Islet precursor cell (in vitro differentiated cells): ENCODE measurements at regions not wholly inside any gene's neighbourhood (a gene's known extent, or its start where the extent isn't known, plus 50 kb on each side); places are given as distances from the start of the nearest gene placed in this dataset.
"Not testable (repeated sequence)": the region's sequence is repeated elsewhere in the genome, so short reads cannot be mapped to it uniquely, and the experiment has no call there.

Experiments used
- DNase-seq: peaks from one replicate; pipeline ENCODE4 v3.0.0-alpha.2; 2018

DNA sequence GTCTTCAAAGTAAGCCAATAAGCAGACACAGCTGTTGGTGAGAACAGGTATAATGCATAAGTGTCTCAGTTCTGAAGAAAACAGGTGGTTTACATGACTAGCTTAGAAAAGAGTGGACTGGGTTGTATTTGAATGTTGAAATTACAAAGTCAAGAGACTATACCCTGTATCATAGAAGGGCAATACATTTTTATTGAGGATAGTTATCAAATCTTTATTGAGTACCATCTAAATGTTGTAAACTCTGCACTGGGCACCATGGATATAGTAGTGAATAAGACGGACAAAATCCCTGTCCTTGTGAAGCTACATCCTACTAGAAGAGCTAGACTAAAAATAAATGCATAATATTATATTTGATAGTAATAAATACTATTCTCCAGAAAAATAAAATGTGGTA lies 88.5 kb upstream of the CDC42EP3 start:
- not testable (repeated sequence) for DNase-seq

DNA sequence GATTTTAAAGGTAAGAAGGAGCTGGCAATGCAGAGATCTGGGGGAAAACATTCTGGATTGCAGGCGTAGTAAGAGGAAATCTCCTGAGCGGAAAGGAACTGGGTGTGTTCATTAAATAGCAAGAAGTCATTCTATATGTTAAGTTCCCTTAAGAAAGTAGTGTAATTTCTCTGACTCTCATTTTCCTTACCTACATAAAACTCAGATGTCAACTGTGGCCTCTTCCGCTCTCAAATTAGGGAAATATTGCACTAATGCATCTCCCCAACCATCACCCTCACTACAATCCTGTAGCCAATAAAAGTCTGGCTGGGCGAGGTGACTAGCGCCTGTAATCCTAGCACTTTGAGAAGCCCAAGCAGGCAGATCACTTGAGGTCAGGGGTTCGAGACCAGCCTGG lies 89.0 kb upstream of the CDC42EP3 start:
- no peak for DNase-seq

DNA sequence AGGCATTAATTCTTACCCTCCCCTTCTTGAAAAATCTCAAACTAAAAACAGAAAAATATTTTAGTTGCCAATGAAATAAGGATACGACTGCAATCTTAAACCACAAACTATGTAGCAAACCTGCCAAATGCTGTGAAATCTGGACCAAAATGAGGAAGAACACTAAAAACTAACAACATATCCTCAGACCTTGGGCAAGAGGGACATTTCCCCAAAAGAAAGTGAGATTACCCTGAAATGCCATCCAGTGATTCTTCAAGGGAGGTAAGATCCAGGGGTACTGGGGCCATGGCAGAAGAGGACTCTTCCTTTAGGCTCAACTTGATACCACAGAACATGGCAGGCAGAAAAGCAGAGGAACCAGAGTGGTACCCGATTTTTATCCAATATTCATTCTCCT lies 90.8 kb upstream of the CDC42EP3 start:
- not testable (repeated sequence) for DNase-seq

DNA sequence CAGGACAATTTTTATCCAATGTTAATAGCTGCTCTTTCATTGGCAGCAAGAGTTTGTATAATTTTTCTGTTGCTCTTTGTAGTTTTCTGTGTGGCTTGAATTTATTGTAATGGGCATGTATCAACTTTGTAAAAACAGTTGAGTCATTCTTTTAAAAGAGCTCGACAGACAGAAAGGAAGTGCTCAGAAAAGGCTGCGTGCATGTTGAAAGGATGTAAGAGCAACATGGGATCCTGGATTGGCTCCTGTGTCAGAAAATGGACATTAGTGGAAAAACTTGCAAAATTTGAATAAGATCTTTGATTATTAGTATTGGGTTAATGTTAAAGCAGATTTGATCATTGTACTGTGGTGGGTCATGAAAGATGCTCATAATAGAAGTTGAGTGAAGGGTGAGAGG lies 93.3 kb upstream of the CDC42EP3 start:
- DNase-seq, result no peak

DNA sequence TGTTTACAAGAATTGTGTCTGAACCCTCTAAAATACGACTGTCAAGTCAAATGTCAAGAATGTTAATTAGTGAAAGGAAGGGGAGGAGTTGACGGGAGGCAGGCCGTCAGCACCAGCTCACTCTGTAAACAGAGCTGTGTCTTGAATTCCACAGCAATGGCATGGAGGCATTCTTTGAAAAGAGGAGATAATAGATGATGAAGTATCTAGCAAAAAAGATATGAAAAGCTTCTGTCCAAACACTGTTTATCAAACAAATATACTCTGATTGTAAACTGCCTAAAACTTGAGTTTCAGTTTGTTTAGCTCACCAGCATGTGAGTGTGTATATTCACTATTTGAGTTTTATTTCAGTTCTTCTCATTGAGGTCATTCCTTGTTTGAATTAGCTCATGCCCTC lies 94.7 kb upstream of the CDC42EP3 start:
- peak; percentile 81 for DNase-seq

GRCh38 chr2:37767046-37767445 lies 95.6 kb upstream of the CDC42EP3 start:
- no peak for DNase-seq

DNA sequence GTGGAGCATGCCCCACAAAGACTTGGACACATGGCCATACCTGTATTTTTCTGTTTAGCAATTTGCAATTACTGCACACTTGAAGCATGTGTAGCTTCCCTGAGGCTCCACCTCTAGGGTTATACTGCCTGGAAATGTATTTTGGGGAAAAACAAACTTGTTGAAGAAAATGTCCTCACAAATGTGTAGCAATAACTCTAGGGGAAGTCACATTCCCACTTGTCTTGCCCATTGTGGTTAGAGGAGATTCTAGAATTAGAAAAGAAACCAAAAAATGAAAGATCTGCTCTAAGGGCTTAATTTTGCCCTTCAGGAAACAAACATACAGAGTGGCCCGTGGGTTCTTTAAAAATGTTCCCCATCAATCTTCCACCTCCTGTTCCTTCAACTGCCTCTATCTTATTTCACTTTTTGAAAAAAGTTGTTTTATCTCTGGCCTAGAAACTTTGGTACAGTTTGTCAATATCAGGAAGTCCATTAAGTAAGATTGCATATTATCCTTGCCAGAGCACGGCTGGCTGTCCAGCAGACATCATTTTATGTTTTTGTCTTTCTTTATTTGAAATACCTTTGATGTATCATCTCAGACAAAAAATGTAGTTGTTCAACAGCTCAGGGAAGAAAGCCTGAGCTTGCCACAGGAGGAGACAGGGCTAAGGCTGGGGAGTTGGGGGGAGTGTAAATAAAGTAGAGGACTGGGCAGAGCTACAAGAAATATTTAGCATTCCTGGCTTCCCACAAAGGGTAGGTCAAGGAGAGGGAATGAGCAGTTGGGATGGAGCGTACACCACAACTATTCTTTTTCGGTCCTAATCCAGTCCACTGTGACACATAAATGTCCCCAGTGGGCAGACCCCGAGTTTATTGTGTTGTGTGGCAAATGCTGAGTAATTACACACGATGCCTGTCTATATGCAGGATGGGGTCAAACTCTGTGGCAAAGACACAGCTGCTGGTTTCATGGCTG lies 96.8 kb upstream of the CDC42EP3 start:
- DNase-seq, result peak; percentile 90

DNA sequence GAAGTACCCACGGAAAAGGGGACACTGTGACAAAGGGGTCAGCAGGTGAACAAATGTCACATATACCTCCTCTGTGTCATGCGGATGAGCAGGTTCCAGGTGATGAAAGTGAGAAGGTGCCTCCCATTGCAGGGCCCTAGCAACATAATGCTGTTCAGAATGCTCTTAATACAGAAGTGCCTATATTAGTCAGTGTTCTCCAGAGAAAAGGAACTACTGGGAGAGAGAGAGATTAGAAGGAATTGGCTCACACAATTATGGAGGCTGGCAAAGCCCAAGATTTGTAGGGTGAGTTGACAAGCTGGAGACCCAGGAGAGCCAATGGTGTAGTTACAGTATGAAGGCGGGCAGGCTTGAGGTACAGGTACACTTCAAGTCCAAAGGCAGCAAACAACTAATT lies 98.1 kb upstream of the CDC42EP3 start:
- DNase-seq, result no peak

DNA sequence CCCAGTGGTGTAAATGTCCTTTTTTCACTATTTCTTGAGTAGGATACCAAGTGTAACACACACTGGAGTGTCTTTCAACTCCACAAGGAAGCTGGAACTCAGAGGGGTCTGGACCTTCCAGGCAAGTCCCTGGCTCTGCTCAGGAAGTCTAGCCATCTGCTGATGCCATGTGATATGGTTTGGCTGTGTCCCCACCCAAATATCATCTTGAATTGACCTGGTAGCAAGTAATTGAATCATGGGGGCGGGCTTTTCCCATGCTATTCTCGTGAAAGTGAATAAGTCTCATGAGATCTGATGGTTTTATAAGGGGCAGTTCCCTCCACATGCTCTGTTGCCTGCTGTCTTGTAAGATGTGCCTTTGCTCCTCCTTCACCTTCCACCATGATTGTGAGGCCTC lies 99.4 kb upstream of the CDC42EP3 start:
- DNase-seq, result no peak

GRCh38 chr2:37771600-37772088 lies 100.2 kb upstream of the CDC42EP3 start:
- DNase-seq, result no peak

DNA sequence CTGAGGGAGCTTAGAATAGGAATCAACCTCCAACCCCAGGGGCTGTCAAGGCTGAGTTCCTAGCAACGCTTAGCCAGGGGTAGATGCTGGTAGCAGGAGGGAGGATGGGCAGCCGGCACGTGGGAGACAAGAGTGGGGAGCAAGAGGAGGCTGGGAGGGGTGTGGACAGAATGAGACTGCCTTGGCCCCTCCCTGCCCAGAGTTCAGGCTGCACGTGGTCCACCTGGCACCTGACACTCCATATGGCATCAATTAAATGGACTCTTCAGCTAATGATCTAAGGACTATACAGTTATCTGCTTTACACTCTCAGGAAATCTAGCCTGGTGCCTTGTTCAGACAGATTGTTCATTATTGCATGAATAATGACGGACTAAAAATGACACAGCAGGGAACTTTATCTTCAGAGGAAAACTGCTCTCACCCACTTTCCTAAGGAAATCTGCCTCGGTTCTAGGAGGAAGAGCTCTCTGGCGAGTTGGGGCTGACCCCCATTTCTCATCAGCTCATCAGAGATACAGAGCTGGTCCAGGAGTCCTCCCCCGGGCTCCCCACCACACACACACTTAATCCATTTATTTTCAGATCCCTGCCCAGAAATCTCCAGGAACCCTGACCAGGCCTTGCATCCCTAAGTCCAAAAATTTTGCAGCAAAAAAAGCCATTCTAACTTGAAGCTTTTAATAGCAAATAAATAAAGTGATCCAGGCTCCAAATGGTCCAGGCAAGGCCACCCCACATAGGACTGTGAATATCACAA lies 102.1 kb upstream of the CDC42EP3 start:
- peak; percentile 12 for DNase-seq

DNA sequence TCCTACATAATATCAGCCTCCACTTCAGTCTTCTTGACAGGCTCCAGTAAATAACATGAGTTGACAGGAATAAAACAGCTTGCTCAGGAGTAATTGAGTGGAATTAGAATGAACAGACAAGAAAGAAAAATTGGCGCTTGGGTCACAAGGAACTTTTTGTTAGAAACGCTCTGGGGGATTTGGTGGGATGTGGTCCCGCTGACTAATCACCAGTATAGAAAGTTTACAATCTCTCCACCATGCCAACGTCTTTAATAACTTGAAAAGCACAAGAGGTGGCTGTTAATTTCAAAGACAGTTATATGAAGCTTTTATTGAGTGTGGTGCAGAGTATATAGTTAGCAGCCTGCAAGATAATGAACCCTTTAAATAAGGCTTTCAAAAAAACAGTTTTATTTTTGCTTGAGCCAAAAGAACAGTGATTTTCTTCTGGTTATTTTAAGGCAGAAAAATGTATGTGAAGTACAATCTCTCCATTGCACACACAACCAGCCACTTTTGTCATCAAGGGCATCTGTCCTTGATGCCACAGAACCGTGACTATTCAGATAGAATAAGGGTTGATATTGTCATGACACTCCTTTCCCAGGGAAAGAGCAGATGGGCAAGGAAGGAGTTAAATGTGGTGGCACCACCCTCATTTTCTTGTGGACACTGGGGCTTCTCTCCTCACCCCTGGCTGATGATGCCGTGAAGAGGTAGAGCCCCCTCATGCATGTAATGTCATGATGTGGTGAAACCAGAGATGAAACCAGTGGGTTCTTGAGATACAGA lies 102.9 kb upstream of the CDC42EP3 start:
- not testable (repeated sequence) for DNase-seq

DNA sequence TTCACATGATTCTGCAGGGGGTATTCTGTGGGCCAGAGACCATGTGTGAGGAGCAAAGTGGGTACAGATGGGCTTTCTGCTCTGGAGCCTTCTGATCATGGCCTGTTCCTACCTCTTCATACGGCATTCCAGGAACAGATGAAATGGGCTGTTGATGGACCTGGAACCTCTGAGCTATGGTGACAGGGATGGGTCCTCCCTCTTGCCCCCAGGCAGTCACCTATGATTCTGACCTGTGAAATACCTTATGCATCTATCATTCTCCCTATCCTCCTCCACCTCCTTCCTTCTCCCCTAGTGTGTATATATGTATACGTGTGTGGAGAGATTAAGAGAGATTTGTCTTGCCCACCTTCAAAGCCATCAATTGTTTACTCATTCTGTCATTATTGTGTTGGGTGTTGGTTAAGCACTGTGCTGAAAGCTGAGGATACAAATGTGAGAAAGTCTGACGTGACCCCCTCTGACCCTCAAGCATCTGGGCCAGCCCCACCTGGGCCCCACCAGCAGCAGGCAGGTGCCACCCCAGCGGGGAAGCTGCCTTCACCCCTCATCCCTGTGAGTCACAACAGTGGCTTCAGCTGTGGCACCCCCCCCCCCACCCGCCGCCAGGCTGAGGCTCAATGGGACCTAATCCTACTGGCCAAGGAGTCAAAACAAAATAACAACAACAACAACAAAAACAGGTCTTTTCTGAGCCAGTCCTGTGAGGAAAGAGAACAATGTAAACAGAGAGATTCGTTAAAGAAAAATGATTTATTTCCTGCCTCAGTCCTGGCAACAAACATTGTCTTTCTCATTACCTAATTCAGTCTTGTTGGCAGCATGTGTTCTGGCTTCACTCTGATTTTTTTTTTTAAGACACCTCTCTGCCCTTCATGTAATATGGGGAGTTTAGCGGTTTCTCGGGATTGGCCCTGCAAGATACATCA lies 103.8 kb upstream of the CDC42EP3 start:
- no peak for DNase-seq

GRCh38 chr2:37775908-37776250 lies 104.4 kb upstream of the CDC42EP3 start:
- peak; percentile 88 for DNase-seq

DNA sequence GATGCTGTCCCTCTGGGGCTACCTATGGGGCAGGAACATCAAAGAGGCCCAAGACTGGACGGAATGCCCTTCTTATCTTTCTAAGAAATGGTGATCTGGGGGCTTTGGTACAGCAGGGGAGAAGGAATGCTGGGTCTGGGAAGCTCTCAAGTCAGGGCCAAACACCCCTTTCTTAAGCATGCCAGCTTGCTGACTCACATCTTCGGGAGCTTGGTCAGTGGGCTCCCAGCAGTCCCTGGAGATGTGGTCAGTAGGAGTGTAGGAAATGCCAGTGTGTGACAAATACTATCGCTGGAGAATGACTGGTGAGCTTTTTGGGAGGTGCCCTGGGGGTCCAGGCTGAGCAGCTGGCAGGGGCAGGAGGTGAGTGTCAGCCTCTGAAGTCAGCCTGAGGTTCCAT lies 105.0 kb upstream of the CDC42EP3 start:
- DNase-seq, result peak; percentile 96

- no peak for DNase-seq
Measured at GRCh38 chr2:37779139-37779538, 107.7 kb upstream of the CDC42EP3 start.

GRCh38 chr2:37779611-37780386 lies 108.4 kb upstream of the CDC42EP3 start:
- DNase-seq, result no peak

DNA sequence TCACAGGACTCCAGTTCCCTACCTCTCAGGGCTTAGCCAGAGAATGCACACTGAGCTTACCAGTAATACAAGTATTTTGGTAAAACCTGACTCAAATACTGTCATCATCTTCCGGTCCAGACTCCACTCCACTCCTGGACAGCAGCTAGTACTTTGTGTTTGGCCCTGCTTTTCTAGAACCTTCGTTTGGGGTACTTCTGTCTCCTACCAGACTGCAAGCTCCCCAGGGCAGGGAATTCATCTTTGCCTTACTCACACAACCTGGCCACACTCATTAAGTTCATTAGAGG lies 108.9 kb upstream of the CDC42EP3 start:
- DNase-seq, result no peak

DNA sequence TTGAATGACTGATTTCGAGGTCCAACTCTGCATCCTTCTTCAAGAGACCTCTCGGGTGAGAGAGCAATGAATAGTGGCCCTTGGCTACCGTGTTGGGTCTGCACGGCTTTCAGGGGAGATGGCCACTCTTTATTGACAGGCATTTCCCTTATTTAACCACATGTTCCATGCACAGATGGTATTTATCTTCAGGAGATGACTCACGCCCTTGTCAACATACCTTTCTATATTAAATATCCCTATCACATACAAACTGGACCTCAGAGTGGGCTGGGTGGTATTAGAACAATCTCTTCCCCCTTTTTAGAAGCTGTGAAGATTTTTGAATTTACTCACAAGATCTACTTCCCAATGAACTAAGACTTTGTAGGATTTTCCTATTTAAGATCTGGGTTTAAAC lies 109.6 kb upstream of the CDC42EP3 start:
- DNase-seq, result no peak

- DNase-seq, result no peak
Measured at GRCh38 chr2:37782155-37782673, 110.8 kb upstream of the CDC42EP3 start.

DNA sequence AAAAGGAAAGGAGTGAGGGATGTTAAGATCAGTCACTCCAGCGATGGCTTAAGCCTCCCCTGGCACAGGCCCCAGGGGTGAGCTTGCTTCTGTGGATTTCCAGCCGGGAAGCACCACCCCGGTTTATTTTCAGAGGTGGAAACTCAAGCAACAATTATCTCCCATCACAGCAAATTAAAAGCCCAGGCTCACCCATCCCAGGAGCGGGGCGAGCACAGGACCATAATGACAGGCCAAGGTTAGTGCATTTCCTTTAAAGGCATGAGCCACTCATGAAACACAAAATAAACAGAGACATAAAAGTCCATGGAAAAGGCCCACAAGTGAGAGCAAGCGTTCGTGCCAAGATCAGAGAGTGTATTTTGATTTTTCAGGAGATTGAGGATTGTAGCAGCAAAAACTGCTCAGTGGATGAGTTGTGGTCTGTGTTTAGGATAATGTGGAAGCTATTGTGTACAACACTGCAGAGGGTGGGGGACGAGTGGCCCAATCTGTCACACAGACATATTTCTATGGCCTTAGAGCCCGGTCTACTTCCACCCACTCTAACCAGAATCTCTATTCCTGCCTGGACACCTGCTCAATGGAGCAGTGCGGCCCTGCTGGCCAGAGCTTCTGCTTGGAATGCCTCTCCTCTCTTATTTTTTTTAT lies 111.4 kb upstream of the CDC42EP3 start:
- DNase-seq, result no peak
